AG10803 (cell line): ENCODE measurements at regions not wholly inside any gene's neighbourhood (a gene's known extent, or its start where the extent isn't known, plus 50 kb on each side); places are given as distances from the start of the nearest gene placed in this dataset.

ENCODE experiments used
- DNase-seq: peaks from one replicate; pipeline ENCODE4 v3.0.0; 2010; ENCODE audit warnings: low read depth
- H3K4me3 ChIP-seq: 2 replicates; pipeline ENCODE4 v1.5.1; 2011; ENCODE audit warnings: mild to moderate bottlenecking, low read length, control low read depth
- TF ChIP-seq, protein P1 (sequence below): conservative IDR thresholded peaks from 2 replicates; pipeline ENCODE4 v1.5.1; 2011; ENCODE audit warnings: mild to moderate bottlenecking, low read length, control low read depth, inconsistent platforms

- DNase-seq = no peak
- TF ChIP-seq, protein P1, sequence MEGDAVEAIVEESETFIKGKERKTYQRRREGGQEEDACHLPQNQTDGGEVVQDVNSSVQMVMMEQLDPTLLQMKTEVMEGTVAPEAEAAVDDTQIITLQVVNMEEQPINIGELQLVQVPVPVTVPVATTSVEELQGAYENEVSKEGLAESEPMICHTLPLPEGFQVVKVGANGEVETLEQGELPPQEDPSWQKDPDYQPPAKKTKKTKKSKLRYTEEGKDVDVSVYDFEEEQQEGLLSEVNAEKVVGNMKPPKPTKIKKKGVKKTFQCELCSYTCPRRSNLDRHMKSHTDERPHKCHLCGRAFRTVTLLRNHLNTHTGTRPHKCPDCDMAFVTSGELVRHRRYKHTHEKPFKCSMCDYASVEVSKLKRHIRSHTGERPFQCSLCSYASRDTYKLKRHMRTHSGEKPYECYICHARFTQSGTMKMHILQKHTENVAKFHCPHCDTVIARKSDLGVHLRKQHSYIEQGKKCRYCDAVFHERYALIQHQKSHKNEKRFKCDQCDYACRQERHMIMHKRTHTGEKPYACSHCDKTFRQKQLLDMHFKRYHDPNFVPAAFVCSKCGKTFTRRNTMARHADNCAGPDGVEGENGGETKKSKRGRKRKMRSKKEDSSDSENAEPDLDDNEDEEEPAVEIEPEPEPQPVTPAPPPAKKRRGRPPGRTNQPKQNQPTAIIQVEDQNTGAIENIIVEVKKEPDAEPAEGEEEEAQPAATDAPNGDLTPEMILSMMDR = no peak
- H3K4me3 ChIP-seq = no peak overlapping the region
These were observed 1133.0 kb downstream of the VRK1 start for GRCh38 chr14:97930166-97930565.

DNA sequence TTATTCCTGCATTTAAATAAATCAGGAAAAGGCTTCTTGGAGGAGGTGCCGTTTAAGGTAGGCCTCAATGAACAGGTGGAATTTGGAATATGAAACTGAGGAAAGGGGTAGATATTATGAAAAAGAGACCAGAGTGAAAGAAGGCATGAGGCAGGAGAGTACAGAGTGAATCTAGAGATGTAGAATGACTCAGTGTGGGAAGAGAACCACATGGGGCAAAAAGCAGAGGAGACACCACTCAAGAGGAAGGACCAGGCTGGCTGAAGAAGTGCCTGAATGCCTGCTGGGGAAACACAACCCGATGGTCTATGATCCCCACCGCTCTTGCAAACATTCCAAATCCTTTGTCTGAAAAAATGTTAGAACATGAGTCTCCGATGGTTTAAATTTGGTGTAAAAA lies 1134.1 kb downstream of the VRK1 start:
- TF ChIP-seq, protein P1 = no peak
- no peak overlapping the region for H3K4me3 ChIP-seq
- DNase-seq = no peak

DNA sequence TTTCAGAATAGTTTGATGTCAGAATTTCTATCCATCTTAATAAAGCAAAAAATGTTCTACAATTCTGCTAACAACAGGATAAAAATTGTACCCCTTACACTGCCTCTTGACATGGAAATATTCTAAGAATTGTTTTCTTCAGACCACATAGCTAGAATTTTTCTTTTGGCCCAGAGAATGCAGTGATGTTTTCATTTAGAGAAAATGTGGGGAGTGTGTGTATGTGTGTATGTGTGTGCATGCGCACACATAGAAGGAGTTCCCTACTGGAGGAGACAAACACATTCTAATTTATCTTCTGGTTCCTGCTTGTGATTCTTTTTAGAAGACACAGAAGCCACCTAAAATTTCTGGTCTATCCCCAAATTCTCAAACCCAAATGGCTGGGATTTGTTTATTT lies 1145.7 kb downstream of the VRK1 start:
- no peak overlapping the region for H3K4me3 ChIP-seq
- peak; percentile 3 for DNase-seq
- TF ChIP-seq, protein P1 = no peak

- DNase-seq = no peak
- H3K4me3 ChIP-seq = no peak overlapping the region
- TF ChIP-seq, protein P1 = no peak
These were observed 1146.4 kb downstream of the VRK1 start for GRCh38 chr14:97943619-97944018.

DNA sequence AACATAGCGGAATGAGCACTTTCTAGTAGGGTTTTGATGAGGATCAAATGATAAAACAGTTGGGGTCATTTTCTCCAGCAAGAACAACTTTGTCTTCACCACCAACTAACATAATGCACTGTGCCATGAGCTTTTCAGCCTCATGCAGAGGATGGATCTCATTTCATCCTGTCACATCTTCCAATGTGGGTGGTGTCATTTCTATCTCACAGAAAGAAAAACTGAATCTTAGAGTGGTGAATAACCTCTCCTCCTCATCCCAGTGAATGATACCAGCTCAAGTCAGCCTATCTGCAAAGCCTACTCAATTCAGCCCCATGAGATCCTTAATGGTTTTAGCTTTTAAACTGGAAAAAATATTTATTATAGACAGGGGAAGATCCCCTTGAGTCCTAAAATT lies 1147.2 kb downstream of the VRK1 start:
- no peak overlapping the region for H3K4me3 ChIP-seq
- no peak for DNase-seq
- TF ChIP-seq, protein P1 = no peak

GRCh38 chr14:97945631-97946030 lies 1148.4 kb downstream of the VRK1 start:
- DNase-seq = no peak
- no peak overlapping the region for H3K4me3 ChIP-seq
- TF ChIP-seq, protein P1 = no peak

GRCh38 chr14:97946240-97946639 lies 1149.1 kb downstream of the VRK1 start:
- TF ChIP-seq, protein P1 = no peak
- H3K4me3 ChIP-seq = no peak overlapping the region
- no peak for DNase-seq
